ENCODE measurements at regions not wholly inside any gene's neighbourhood (a gene's known extent, or its start where the extent isn't known, plus 50 kb on each side); places are given as distances from the start of the nearest gene placed in this dataset.

DNA sequence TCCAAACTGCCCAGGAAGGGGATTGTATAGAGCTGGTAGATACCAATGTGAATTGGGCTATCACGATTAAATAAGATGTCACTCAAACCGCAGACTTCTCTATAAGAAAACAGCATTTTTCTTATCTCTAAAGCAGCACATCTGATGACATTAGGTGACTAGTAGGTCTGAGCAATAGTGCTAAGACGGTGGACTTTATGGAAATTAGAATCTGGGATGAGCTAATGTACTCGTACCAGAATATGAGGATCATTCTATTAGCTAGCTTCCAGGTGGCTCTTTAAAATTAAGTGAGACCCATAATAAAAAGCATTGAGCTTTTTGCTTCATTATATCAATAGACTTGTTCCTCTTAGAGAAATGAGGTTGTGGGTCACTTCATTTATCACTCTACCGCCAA lies 130.0 kb upstream of the MC4R start:
- H3K27me3 Mint-ChIP-seq (ENCODE audit: low read depth, poor library complexity), result no peaks in the 10 kb centered on the region
- TF ChIP-seq, protein P1, sequence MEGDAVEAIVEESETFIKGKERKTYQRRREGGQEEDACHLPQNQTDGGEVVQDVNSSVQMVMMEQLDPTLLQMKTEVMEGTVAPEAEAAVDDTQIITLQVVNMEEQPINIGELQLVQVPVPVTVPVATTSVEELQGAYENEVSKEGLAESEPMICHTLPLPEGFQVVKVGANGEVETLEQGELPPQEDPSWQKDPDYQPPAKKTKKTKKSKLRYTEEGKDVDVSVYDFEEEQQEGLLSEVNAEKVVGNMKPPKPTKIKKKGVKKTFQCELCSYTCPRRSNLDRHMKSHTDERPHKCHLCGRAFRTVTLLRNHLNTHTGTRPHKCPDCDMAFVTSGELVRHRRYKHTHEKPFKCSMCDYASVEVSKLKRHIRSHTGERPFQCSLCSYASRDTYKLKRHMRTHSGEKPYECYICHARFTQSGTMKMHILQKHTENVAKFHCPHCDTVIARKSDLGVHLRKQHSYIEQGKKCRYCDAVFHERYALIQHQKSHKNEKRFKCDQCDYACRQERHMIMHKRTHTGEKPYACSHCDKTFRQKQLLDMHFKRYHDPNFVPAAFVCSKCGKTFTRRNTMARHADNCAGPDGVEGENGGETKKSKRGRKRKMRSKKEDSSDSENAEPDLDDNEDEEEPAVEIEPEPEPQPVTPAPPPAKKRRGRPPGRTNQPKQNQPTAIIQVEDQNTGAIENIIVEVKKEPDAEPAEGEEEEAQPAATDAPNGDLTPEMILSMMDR (IDR thresholded peaks at IDR 0.05), result no peak
- H3K4me1 Mint-ChIP-seq, result peaks cover 14% of the 10 kb centered on the region
- H3K36me3 Mint-ChIP-seq (ENCODE audit: low read depth), result no peaks in the 10 kb centered on the region
- DNase-seq, result no peak
- H3K4me3 Mint-ChIP-seq, result no peak overlapping the region
- H3K9me3 Mint-ChIP-seq, result no peaks in the 10 kb centered on the region
- no peak overlapping the region for H3K27ac Mint-ChIP-seq

DNA sequence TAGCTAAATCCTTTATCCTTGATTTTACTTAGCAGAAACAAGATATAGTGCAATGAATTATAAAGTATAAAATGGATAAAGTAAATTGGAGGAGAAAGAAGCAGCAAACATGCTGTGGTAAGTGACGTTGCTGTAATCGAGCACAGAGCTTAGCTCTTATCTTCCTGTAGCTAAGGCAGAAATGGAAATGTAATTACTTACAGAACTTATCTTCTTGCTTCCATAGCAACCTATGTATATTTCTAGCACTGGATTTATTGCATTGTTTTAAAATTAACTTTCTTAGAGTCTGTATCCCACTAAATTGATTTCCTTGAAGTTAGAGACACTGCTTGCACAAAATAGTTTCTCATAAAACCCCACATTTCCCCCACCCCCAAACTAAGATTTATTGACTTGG lies 130.6 kb upstream of the MC4R start:
- H3K9me3 Mint-ChIP-seq, result no peaks in the 10 kb centered on the region
- no peak overlapping the region for H3K27ac Mint-ChIP-seq
- TF ChIP-seq, protein P1 (IDR thresholded peaks at IDR 0.05), result no peak
- no peaks in the 10 kb centered on the region for H3K27me3 Mint-ChIP-seq (ENCODE audit: low read depth, poor library complexity)
- no peaks in the 10 kb centered on the region for H3K36me3 Mint-ChIP-seq (ENCODE audit: low read depth)
- no peak for DNase-seq
- H3K4me1 Mint-ChIP-seq, result peaks cover 20% of the 10 kb centered on the region
- no peak overlapping the region for H3K4me3 Mint-ChIP-seq

DNA sequence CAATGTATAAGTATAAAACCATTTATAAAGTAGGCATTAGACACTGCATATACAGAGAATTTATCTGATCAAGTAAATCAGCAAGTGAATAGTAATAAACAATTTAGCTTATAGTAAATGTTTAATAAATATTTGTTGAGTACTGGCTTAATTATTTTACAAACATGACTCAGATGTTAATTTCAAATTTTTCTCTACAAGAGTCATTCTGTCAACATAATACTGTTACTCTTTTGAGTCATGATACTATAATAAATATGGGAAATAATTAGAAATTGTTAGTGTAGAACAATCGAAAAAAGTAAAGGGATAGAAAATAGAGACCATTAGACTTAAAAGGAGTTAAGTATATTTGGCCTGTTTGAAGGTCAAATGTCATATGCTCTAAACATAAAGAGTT lies 133.6 kb upstream of the MC4R start:
- no peaks in the 10 kb centered on the region for H3K36me3 Mint-ChIP-seq (ENCODE audit: low read depth)
- H3K27ac Mint-ChIP-seq, result no peak overlapping the region
- TF ChIP-seq, protein P1 (IDR thresholded peaks at IDR 0.05), result no peak

DNA sequence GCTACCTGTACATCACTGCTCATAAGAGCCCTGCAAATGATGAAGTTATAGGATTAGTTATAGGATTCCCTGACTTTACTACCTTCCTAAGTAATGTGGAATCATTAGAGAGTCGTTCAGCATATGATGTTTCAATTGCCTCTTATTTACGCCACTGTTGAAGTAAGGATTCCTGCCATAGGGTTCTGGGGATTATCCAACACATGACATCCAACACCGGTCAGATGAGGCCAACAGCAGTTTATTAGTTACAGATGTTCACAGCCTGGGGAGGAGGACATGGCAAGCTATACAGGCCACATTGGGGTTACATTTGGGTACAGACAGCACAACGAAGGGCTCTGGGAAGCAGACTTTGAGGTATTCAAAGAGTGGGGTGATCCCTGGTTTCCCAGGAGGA lies 134.1 kb upstream of the MC4R start:
- TF ChIP-seq, protein P1 (IDR thresholded peaks at IDR 0.05), result no peak
- H3K4me3 Mint-ChIP-seq, result no peak overlapping the region
- no peaks in the 10 kb centered on the region for H3K9me3 Mint-ChIP-seq
- no peaks in the 10 kb centered on the region for H3K36me3 Mint-ChIP-seq (ENCODE audit: low read depth)
- no peak overlapping the region for H3K27ac Mint-ChIP-seq
- H3K27me3 Mint-ChIP-seq (ENCODE audit: low read depth, poor library complexity), result no peaks in the 10 kb centered on the region
- peaks cover 22% of the 10 kb centered on the region for H3K4me1 Mint-ChIP-seq
- DNase-seq, result no peak

More for the DNA sequence above, 133.6 kb upstream of the MC4R start:
- H3K9me3 Mint-ChIP-seq, result no peaks in the 10 kb centered on the region
- H3K4me1 Mint-ChIP-seq, result peaks cover 22% of the 10 kb centered on the region
- no peaks in the 10 kb centered on the region for H3K27me3 Mint-ChIP-seq (ENCODE audit: low read depth, poor library complexity)
- H3K4me3 Mint-ChIP-seq, result no peak overlapping the region
- DNase-seq, result no peak

DNA sequence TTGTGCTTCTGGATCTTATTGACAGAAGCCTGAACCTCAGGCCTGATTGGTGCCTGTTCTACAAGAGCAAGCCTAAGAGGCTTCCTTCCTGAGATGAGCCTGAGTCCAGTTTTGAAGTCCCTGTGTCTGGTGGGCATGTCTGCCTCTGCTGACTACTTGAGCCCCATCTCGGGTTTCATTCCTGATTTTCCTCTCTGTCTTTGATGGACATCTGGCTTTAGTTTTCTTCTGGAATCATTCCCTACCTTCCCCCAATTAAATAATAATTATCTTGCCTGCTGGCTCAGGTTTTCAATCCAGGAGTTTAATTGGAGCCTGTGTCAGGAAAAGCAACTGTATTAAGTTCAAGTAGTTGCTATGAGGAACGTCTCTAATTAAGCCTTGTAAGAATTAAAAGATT lies 135.5 kb upstream of the MC4R start:
- no peaks in the 10 kb centered on the region for H3K36me3 Mint-ChIP-seq (ENCODE audit: low read depth)
- peaks cover 22% of the 10 kb centered on the region for H3K4me1 Mint-ChIP-seq
- TF ChIP-seq, protein P1 (IDR thresholded peaks at IDR 0.05), result no peak
- no peaks in the 10 kb centered on the region for H3K9me3 Mint-ChIP-seq
- DNase-seq, result no peak
- no peak overlapping the region for H3K4me3 Mint-ChIP-seq
- no peak overlapping the region for H3K27ac Mint-ChIP-seq
- no peaks in the 10 kb centered on the region for H3K27me3 Mint-ChIP-seq (ENCODE audit: low read depth, poor library complexity)

DNA sequence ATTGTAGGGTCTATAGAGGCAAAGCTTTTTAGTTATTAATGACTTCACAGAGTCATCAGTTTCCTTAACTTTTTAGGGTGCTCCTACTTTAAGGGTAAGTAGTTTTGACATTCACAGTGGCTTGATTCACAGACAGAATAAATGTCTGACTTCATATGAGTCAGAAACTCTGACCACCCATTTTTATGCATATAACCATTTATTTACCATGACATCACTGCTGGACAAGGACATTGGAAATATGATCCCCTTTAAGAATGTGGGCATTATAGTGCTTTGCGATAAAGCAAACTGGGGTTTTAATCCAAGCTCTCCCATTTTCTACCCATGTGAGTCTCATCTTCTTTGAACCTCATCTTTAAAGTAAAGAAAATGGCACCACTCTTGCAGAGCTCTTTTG lies 162.0 kb upstream of the MC4R start:
- DNase-seq, result no peak
- Mint-ChIP-seq H3K9me3 (no peaks in the 10 kb centered on the region), H3K27ac (no peak overlapping the region), H3K4me3 (no peak overlapping the region), H3K4me1 (no peaks in the 10 kb centered on the region), H3K27me3 (ENCODE audit: low read depth, poor library complexity) (peaks cover 7% of the 10 kb centered on the region), H3K36me3 (ENCODE audit: low read depth) (no peaks in the 10 kb centered on the region)
- TF ChIP-seq, protein P1 (IDR thresholded peaks at IDR 0.05), result no peak
